Breast epithelium (tissue), 3 donors: ENCODE measurements at regions not wholly inside any gene's neighbourhood (a gene's known extent, or its start where the extent isn't known, plus 50 kb on each side); places are given as distances from the start of the nearest gene placed in this dataset.

ENCODE experiments used
- POLR2A ChIP-seq: fragments of 450-650 bp; IDR thresholded peaks from one replicate; pipeline ENCODE4 v1.6.1; 2016; ENCODE audit warnings: antibody characterized with exemption, mild to moderate bottlenecking, moderate library complexity
- TF ChIP-seq, protein P1 (sequence below), 3 donors: fragments of 450-650 bp; IDR thresholded peaks; one replicate each; pipeline ENCODE4 v1.5.1; 2016 to 2017; ENCODE audit warnings: antibody characterized with exemption in 3 of 3, mild to moderate bottlenecking in 3 of 3, moderate library complexity in 3 of 3

DNA sequence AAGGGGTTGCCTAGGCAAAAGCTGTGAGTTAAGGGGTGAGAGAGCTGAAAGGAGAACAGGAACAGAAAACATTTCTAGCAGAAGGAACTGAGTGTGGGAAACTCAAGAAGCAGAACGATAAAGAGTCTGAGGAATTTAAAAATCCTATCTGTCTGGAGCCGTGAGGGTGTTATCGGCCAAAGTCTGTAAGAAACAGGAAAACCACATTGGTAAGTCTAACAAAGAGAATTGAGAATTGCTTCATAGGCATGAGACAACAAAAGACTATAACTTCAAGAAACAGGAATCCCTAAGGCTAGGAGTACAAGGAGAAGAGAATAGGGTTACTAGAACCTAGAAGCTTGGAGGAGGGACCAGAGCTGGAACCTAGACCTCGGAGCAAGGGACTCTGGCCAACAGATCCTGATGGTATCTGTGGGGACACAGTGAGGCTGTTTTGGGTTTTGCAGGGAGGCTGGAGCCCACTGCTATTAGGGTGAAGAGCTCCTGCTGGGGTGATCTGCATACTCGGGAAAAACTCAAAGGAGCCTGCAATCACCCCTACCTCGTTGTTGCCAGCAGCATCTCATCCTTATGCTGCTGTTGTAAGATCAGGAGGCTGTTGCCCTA, 175.6 kb downstream of the FBXO8 start:
- TF ChIP-seq, protein P1, sequence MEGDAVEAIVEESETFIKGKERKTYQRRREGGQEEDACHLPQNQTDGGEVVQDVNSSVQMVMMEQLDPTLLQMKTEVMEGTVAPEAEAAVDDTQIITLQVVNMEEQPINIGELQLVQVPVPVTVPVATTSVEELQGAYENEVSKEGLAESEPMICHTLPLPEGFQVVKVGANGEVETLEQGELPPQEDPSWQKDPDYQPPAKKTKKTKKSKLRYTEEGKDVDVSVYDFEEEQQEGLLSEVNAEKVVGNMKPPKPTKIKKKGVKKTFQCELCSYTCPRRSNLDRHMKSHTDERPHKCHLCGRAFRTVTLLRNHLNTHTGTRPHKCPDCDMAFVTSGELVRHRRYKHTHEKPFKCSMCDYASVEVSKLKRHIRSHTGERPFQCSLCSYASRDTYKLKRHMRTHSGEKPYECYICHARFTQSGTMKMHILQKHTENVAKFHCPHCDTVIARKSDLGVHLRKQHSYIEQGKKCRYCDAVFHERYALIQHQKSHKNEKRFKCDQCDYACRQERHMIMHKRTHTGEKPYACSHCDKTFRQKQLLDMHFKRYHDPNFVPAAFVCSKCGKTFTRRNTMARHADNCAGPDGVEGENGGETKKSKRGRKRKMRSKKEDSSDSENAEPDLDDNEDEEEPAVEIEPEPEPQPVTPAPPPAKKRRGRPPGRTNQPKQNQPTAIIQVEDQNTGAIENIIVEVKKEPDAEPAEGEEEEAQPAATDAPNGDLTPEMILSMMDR (IDR thresholded peaks at IDR 0.05): no peak
- TF ChIP-seq POLR2A: no peak
